HG03378 (cell line): ENCODE measurements at regions not wholly inside any gene's neighbourhood (a gene's known extent, or its start where the extent isn't known, plus 50 kb on each side); places are given as distances from the start of the nearest gene placed in this dataset.

ENCODE experiments used
- ATAC-seq: cut with Tn5 transposase; IDR thresholded peaks from one replicate; pipeline ENCODE4 v1.9.1; 2021; ENCODE audit warnings: mild to moderate bottlenecking, moderate library complexity; ENCODE audit not compliant: unreplicated experiment

DNA sequence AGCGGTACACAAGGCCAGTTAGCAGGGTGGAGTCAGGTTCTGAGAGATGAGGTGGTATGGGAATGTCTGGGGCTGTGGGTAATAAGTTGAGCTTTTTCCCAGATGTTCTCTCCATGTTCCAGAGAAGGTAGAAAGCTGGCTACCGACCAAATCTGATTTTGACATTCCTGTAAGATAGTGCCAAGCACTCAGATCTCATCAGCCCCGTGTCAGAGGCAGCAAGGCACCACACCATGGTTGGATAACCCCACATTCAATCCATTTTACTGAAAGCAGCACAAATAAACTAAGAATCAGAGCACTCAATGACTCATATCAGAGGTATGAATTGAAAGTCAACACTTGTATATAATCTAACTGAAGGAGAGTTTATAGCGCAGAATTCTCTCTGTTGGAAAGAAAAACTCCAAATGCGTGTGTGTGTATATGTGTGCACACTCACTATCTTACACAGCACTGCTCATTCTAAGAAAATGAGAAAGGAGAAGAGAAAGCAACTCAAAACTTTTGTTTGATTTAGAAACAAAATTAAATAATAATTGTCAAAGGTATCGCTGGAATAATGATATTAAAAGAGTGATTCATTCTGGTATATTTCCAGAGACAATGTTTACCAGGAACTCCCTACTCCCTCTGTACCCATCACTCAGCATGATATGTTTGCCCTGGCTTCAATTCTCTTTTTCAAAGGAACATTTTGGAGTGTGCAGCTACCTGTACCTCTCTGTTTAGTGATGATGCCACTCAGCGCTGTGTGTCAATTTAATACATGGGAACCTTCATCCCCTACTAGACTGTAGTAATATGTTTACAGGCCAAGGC, 375.1 kb upstream of the ID2 start:
- ATAC-seq: no peak

DNA sequence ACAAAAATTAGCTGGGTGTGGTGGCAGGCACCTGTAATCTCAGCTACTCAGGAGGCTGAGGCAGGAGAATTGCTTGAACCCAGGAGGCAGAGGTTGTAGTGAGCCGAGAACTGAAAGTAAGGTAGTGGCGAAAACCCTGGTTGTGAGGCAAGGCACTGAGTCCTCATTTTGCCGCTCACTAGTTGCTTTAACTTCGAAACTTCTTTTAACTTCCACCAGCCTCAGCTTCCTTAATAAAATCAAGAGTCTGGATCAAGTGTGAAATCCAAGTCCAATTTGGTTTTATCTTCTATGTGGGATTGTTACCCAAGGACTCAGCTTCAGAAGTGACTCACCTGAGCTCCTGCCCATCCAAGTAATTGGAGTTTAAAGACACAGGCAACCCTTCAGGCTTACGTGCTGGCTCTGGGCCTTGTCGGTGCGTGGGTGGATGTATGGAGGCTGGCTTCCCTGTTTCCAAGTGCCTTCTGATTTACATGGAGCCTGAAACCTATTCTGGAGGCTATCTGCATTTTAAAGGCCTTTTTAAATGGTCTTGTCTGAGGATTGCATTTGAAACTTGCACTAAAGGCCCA, 374.2 kb upstream of the ID2 start:
- no peak for ATAC-seq

DNA sequence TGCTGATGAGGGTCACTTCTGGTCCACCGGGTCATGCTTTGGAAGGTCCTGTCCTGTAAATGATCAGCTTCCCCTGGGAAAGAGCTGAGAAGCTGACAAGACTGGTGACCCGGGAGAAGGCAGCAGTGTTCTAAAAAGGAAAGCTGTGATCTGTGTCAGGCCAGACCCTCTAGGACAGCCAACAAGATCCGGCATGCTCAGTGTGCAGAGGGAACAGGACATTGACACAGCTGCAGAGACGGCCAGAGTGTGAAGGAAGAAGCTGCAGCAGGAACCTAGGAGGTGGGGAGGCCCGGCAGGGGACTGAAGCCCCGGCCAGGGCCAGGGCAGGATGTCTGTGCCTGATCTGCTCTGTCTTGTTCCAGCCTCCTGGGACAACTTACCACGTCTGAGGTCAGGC, 372.7 kb upstream of the ID2 start:
- ATAC-seq: no peak

DNA sequence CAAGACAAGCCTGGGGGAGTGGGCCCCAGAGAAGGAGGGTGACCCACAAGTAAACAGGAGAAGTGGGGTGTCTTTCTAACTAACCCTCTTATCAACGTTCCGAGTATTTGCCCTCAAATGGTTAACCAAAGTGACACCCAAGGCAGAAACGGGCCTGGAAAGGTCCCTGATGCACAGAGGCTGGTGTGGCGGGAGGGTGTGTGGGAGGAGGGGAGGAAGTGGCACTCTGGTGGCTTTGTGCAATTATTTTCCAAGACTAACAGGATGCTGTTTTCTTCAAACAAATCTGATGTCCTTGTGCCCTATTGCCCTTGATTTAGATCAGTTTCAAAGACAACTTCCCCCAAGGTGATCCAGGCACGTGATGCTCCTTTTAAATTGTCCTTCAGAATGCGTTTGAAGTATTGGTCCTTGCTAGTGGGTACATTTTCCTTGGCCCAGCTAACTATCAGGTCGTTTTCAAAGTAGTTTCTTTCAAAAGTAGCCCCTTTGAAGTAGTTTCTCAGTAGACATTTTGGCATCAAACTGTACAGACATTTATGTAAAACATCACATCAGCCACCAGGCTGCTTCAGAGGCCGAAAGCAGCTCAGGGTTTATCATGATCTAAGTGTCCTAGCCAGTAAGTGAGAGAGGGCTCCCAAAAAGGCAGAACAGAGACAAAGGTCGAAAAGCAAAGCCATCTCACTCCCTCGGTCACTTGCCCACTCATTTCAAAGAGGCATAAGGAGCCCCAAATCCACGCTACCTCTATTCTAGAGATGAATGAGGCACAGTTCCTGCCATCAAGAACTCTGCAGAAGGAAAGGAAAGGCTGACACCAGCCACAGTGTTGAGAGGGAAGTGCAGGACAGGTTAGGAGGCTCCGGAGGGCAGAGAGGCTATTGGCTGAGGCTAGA, 371.1 kb upstream of the ID2 start:
- no peak for ATAC-seq

DNA sequence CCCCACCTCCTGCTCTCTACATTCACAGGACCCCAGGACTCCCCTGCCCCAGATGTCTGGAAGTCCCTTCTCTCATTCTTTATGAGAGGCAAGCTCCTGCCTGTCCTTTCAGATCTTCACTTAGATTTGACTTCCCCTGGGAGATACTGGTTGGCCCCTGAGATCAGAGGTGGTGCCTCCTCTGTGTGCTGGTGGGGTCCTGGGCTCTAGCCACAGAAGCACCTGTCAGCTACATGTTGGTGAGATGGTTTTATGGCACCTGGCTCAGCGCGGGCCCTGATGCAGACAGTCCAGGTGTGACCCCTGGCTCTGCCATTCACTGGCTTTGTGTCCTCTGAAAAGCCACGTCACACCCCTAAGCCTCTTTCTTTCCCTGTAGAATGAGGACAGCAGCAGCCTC, 369.6 kb upstream of the ID2 start:
- ATAC-seq: no peak

DNA sequence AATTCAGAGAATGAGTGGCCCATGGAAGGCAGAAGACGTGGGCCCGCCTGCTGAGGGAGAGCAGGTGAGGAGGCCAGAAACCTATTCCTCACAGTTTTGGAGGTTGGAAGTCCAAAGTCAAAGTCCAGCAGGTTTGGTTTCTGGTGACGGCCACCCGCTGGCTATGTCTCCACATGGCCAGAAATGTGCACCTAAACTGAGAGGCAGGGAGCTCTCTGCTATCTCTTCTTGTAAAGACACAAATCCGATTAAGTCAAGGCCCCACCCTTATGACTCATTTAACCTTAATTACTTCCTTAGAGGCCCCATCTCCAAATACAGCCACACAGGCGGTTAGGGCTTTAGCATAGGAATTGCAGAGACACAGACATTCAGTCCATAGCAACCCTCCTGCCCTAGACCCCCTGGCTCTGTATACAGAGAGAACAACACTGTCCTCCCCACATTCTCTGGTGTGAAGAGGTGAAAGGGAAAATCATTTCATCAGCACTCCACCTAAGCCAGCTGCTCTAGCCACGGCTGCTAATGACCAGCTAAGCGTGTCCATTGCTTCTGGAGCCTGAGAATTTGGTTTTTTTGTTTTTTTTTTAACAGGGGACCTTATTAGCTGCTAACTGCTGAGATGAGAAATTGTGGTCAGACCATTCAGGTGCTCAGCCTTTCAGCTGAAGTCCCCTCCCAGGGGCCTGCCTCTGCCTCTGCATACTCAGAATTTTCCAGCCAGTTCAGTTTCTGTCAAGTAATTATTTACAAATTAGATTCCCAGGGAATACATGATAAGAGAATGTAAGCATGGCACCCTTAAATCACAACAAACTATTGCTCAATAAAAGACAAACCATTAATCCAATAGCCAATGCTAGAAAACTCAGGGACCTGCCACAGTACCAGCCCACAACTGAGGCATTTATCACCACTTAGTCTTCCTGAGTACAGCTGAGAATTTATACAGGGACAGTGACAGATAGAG, 368.7 kb upstream of the ID2 start:
- ATAC-seq: peak; percentile 88

DNA sequence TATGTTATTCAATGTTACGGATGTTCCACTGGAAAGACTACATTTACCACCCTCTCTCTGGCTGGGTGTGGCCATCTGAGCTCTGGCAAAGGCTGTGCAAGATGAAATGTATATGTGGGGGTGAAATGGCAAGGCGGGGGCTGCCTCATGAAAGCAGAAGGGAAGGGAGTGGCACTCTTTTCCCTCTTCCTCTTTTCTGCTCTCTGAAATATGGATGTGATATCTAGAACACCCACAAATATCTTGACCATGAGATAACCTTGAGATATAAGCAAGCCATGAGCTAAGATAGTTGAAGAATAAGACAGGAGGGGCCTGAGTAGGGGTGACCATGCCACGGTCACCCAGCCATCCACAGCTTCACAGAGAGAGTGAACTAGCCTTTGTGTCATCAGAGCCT, 367.8 kb upstream of the ID2 start:
- ATAC-seq: no peak

DNA sequence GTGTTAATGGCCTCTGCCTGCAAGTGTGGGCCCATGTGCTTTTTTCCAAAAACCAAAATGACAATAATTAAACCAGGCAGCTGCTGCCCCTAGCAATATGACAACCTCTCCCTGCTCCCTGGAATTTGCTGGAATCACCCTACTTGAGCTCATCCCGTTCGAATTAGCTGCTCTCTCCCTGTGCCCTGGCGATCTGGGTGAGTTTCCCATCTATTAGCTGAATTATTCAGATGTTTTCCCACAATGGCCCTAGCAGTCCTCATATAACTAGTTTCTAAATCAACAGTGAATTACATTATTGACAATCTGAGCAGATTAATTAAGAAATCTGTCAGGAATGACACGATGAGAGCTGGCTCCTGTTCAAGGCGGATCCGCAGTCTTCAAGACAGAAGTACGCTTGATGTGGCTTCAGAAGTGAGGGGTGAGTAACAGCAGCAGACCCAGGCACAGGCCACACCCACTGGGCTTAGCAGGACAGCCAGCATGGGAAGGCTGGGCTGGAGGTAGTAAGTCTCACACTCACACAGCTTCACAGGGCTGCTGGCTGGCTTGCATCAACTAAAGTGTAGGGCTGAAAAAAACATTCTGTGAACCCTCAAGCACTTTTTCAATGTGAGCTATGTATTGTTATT, 366.2 kb upstream of the ID2 start:
- no peak for ATAC-seq

DNA sequence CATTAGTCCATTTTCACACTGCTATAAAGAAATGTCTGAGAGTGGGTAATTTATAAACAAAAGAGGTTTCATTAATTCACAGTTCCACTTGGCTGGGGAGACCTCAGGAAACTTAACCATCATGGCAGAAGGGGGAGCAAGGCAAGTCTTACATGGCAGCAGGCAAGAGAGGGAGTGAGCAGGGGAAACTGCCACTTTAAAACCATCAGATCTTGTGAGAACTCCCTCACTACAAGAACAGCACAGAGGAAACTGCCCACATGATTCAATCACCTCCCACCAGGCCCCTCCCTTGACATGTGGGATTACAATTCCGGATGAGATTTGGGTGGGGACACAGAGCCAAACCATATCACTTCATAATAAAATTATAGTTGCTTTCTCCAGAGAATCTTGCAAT, 365.5 kb upstream of the ID2 start:
- no peak for ATAC-seq

DNA sequence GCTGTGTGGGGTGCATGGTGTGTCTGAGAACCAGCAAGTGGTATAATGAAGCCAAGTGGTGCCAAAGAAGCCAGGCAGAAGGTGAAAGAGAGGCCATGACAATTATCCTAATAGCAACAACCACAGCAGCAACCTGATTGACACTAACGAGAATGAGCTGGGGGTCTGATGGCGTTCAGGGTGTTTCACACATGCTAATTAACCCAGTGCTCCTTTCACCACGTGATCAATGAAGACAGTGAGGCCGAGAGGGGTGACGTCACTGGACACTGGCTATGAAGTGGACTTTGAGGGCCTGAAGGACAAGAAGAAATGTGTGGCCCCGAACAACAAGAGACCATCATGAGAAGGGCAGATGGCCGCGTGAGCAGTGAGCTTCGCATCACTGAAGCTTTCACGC, 364.4 kb upstream of the ID2 start:
- no peak for ATAC-seq

DNA sequence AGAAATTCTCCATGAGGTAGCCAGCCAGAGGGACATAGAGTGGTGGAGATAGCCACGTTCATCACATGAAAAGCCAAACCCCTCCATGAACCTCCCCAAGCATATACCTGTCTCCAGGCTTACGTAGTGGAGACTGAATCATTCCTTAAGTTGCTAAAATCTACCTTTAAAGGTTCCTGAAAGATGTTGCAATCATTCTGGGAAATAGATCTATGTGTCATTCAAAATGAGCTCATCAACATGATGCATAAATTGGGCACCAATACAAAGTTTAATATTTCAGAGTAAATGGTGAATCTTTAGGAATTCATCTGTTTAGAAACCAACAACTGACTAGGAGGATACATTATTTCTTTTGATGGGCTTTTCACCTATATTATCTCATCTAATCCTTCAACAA, 362.6 kb upstream of the ID2 start:
- ATAC-seq: no peak

DNA sequence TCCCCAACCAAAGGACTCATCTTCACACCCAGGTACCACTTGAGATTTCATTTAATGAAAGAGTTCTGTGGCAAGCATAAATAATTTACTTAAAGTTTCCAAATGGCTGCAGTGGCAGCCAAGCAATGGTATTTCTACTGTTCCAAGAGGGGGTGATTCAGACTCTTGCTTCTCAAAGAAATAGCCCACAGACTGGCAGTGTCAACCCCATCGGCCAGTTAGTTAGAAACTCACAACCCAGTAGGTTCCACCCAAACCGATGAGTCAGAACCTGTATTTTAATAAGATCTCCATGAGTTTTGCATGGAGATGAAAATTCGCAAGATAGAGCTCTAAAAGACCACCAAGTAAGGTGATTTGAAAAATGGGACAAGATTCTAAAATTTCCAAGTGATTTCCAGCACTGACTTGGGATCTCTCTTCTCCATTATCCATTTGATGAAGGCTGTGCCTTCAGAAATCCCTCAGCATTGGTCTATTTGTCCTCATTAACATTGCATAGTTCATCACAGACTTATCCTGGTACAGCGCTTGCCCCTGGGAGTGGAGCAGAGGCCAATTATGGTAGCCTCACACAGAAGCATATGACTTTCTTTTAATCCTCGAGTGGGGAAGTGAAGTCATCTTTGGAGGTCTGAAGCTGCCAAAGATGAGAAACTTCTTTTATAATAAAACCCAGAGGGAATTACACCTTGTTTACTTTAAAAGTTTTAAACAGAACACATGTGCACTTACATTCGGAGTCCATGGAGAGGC, 361.4 kb upstream of the ID2 start:
- ATAC-seq: no peak

DNA sequence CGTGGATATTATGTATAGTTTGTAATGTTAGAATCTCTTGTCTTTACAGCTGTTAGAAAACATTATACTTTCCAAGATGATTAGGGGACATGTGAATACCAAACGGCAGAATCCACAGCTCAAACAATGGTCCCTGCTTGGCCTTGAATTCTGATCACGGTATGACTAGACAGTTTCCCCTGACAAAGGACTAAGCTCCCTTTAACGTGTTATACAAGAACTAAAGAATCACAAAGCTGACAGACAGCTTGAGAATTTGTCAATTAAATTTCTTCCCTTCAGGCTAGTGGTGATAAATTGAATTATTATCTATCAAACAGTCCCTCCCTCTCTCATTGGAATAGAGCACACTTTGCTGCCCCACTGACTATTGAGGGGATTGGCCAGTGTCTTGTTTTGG, 359.2 kb upstream of the ID2 start:
- ATAC-seq: no peak

DNA sequence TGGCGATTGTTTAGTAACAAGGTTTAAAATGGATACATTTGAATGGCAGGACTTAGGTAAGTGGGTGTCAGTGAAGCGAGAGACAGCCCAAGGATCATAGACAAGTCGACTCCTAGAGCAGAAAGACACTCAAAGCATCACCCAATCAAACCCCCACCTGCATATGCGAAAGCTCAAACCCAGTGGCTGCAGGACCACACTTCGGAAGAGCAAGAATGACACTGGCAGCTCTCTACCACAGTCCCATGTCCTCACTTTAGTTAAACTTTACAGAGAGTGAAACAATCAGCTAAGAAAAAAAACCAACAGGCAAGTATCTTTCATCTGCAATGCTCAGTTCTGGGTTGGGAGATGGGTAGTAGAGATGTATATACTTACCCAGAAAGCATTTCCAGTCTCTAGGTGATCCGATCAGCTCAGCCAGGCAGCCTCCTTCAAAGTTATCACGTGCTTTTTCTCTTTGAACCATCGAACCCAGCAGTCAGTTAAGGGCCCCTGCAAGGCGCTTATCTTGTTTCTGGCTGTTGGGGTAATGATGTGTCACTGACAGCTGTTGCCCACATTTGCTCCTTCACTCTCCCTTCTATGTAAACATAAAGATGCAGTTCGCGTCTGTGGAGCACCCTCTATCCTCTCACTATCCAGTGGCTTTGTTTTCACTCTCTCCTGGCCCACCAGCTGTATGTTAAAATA, 357.5 kb upstream of the ID2 start:
- no peak for ATAC-seq

DNA sequence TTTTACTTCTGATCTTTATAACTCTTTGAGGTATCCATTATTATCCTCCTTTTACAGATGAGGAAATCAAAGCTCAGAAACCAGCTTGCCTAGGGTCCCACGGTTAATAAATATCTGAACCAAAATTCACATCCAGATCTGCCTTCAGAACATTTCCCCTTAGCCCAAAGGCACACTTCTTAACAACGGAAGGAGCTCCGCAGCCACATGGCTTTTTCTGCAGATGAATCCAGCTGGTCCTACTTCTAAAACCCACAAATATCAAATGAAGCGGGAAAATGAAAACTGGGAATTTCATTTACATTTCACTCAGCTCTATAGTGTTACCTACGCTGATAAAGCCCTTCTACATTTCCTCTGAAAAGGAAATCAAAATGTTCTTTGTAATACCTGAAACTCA, 357.0 kb upstream of the ID2 start:
- no peak for ATAC-seq

DNA sequence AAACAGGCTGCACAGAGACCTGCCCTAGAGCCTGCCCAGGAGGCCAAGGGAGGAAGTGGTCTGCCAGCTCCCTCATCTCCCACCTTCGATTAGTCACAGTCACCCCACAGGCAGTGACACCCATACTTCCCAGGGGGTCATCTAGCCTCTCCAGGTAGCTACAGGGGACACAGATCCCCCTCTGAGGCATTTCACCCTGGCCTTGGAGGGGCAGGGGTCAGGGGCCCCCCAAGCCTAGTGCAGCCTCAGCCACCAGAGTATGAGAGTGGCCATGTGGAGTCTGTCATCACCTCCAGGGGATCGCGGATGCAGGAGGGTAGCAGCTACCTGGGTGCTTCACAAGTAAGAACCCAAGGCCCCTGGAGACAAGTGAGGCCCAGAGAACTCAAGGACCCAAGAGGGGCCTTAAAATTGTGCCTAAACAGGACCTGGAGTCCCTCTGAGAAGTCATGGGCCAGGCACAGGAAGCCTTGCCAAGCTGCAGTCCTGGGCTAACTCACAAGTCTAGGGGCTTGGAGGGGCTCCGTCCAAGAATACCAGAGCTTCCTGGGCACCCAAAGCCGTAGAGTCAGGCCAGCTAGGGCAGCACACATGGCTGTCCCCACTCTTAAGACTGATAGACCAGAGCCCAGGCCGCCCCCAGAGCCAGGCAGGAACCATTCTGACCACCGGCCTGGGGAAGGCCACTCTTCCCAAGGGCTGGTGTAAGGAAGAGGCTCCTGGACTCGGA, 354.3 kb upstream of the ID2 start:
- ATAC-seq: no peak

DNA sequence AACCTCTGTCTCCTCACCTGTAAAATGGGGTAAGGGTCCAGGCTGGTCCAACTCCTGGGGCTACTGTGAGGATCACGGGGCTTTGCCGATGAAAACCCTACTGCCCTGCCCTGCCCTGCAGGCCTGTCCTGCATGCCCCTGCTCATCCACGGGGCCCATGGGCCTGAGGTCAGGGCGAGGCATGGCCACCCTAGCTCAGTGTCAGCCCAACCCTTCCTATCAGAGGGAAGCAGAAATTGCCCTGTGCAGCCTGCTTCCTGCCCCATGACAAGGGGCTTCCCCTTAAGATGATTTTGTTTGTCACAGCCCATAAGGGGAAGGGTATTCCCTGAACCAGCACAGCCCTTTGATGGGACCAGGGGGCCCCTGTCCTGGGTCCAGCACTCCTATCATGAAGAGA, 353.6 kb upstream of the ID2 start:
- no peak for ATAC-seq
